Loucy (cell line): ENCODE measurements at regions not wholly inside any gene's neighbourhood (a gene's known extent, or its start where the extent isn't known, plus 50 kb on each side); places are given as distances from the start of the nearest gene placed in this dataset.

Experiments
- EZH2phosphoT487 ChIP-seq: fragments of 200-600 bp; IDR thresholded peaks from 2 replicates; pipeline ENCODE4 v1.6.1; 2018; ENCODE audit warnings: antibody characterized with exemption, mild to moderate bottlenecking, moderate library complexity, borderline replicate concordance
- TF ChIP-seq, protein P1 (sequence below): fragments of 200-600 bp; sonication (generic); conservative IDR thresholded peaks from 2 replicates; pipeline ENCODE4 v1.5.1; 2014; ENCODE audit warnings: mild to moderate bottlenecking, antibody characterized with exemption, low read length

DNA sequence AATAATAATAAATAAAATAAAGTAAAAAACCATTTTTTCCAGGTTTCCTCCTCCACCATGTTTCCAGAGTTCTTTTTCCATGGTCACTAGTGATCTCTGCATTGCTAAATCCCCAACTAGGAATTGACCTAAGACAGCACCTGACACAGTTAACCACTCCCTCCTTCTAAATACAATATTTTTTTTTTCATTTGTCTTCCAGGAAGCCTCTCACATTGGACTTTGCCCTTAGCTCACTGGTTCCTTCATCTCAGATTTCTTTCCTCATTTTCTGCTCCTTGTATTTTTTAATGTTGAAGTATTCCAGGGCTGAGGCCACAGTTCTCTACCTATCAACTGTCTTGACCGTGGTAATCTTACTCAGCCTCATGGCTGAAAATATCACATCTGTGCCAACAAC, 187.3 kb upstream of the FAM241A start:
- TF ChIP-seq, protein P1, sequence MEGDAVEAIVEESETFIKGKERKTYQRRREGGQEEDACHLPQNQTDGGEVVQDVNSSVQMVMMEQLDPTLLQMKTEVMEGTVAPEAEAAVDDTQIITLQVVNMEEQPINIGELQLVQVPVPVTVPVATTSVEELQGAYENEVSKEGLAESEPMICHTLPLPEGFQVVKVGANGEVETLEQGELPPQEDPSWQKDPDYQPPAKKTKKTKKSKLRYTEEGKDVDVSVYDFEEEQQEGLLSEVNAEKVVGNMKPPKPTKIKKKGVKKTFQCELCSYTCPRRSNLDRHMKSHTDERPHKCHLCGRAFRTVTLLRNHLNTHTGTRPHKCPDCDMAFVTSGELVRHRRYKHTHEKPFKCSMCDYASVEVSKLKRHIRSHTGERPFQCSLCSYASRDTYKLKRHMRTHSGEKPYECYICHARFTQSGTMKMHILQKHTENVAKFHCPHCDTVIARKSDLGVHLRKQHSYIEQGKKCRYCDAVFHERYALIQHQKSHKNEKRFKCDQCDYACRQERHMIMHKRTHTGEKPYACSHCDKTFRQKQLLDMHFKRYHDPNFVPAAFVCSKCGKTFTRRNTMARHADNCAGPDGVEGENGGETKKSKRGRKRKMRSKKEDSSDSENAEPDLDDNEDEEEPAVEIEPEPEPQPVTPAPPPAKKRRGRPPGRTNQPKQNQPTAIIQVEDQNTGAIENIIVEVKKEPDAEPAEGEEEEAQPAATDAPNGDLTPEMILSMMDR: no peak
- no peak for TF ChIP-seq EZH2phosphoT487
